ENCODE measurements at regions not wholly inside any gene's neighbourhood (a gene's known extent, or its start where the extent isn't known, plus 50 kb on each side); places are given as distances from the start of the nearest gene placed in this dataset.

DNA sequence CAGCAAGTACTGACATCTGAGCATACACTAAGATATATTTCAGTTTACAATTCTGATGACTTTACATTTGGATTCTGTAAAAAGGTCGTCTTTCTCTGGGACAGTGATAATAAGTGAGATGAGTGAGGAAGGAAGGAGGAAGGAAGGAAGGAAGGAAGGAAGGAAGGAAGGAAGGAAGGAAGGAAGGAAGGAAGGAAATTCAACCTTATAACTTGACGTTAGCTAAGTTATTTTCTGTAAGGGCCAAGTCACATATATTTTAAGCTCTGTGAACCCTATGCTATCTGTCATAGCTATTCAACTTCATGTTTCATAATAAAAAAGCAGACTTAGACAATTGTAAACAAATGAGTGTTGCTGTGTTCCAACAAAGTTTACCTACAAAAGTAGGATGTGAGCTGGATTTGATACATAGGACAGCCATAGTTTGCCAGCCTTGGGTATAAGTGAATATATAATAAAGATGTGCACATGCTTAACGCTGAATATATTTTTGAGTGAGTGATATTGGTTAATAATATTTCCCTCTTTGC is 753.0 kb upstream of the NDST4 start:
- Histone ChIP-seq H3K27ac (ENCODE audit: low read length) (no peak overlapping the region), H3K4me2 (ENCODE audit: low read length) (no peak overlapping the region), H3K4me1 (ENCODE audit: insufficient read depth, low read length) (no peaks in the 10 kb centered on the region), H3K4me3 (ENCODE audit: low read length) (no peak overlapping the region), H2AFZ (ENCODE audit: low read length) (no peak overlapping the region), H3K27me3 (ENCODE audit: low read length) (no peaks in the 10 kb centered on the region), H3K9me3 (ENCODE audit: low read length) (no peaks in the 10 kb centered on the region), H3K79me2 (ENCODE audit: low read length) (no peaks in the 10 kb centered on the region), H3K9ac (ENCODE audit: low read length) (no peak overlapping the region), H4K20me1 (ENCODE audit: low read length) (no peaks in the 10 kb centered on the region), H3K36me3 (ENCODE audit: low read depth, low read length) (no peaks in the 10 kb centered on the region), H3K9me2 (replicated peaks; ENCODE audit: low read length) (no peaks in the 10 kb centered on the region), H3F3A (ENCODE audit: low read length, unreplicated experiment) (no peaks in the 10 kb centered on the region)
- CTCF ChIA-PET: no interaction called here
- POLR2A ChIA-PET (ENCODE audit: unreplicated experiment): no interaction called here
- intact Hi-C loops (cut with micrococcal nuclease): no loop called here
- BruUV-seq (replicated peaks): no TSS peak
- DNase-seq: no peak
- ATAC-seq: no peak
- TF ChIP-seq, protein P1, sequence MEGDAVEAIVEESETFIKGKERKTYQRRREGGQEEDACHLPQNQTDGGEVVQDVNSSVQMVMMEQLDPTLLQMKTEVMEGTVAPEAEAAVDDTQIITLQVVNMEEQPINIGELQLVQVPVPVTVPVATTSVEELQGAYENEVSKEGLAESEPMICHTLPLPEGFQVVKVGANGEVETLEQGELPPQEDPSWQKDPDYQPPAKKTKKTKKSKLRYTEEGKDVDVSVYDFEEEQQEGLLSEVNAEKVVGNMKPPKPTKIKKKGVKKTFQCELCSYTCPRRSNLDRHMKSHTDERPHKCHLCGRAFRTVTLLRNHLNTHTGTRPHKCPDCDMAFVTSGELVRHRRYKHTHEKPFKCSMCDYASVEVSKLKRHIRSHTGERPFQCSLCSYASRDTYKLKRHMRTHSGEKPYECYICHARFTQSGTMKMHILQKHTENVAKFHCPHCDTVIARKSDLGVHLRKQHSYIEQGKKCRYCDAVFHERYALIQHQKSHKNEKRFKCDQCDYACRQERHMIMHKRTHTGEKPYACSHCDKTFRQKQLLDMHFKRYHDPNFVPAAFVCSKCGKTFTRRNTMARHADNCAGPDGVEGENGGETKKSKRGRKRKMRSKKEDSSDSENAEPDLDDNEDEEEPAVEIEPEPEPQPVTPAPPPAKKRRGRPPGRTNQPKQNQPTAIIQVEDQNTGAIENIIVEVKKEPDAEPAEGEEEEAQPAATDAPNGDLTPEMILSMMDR (conservative IDR thresholded peaks at IDR 0.05; ENCODE audit: low read depth, low read length): no peak
- TF ChIP-seq EZH2phosphoT487 (IDR thresholded peaks at IDR 0.05; ENCODE audit: borderline replicate concordance, low read length) (no peak), EZH2 (IDR thresholded peaks at IDR 0.05; ENCODE audit: low read length, unreplicated experiment) (no peak)

DNA sequence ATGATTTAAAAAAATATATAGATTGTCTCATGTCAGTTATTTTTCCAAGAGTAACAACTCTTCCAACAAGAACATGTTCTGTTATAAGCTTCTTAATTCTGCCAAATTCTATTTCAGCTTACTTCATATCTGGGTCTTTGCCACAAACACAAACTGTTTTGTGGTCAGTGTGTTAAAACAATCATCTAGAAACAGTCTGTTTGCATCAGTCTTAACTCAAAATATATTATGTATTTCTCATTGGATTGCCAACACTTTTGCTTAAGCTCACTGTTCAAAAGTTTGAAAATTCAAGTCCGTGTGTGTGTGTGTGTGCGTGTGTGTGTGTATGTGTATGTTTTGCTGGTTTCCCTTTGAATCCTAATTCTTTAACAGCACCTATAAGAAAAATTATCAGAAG is 752.3 kb upstream of the NDST4 start:
- Histone ChIP-seq H3K79me2 (ENCODE audit: low read length) (no peaks in the 10 kb centered on the region), H3K9ac (ENCODE audit: low read length) (no peak overlapping the region), H3K27ac (ENCODE audit: low read length) (no peak overlapping the region), H4K20me1 (ENCODE audit: low read length) (no peaks in the 10 kb centered on the region), H3K27me3 (ENCODE audit: low read length) (no peaks in the 10 kb centered on the region), H3K9me3 (ENCODE audit: low read length) (no peaks in the 10 kb centered on the region), H3K4me2 (ENCODE audit: low read length) (no peak overlapping the region), H3F3A (ENCODE audit: low read length, unreplicated experiment) (no peaks in the 10 kb centered on the region), H3K9me2 (replicated peaks; ENCODE audit: low read length) (no peaks in the 10 kb centered on the region), H3K4me3 (ENCODE audit: low read length) (no peak overlapping the region), H3K4me1 (ENCODE audit: insufficient read depth, low read length) (no peaks in the 10 kb centered on the region), H3K36me3 (ENCODE audit: low read depth, low read length) (no peaks in the 10 kb centered on the region), H2AFZ (ENCODE audit: low read length) (no peak overlapping the region)
- ChIA-PET CTCF (no interaction called here), POLR2A (ENCODE audit: unreplicated experiment) (interaction anchor here (0.7 kb wide), 1 partner anchor 593 kb away, joined by 4 read pairs; no protein-coding TSS in a partner anchor)
- BruUV-seq (replicated peaks): no TSS peak
- no peak for DNase-seq
- no peak for TF ChIP-seq EZH2 (IDR thresholded peaks at IDR 0.05; ENCODE audit: low read length, unreplicated experiment)
- TF ChIP-seq EZH2phosphoT487 (IDR thresholded peaks at IDR 0.05; ENCODE audit: borderline replicate concordance, low read length): no peak
- TF ChIP-seq, protein P1 (conservative IDR thresholded peaks at IDR 0.05; ENCODE audit: low read depth, low read length): no peak
- no peak for ATAC-seq
- intact Hi-C loops (cut with micrococcal nuclease): no loop called here

DNA sequence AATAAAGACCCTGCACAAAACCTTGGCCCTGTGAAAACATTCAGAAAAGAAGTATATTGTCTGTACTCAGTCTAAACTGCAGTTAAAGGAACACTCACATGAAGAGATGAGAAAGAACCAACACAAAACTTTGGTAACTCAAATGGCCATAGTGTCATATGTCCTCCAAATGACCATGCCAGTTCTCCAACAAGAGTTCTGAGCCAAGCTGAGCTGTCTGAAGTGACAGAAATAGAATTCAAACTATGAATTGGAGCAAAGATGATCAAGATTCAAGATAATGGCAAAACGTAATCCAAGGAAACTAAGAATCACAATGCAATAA is 739.3 kb upstream of the NDST4 start:
- Histone ChIP-seq H3K27me3 (ENCODE audit: low read length) (no peaks in the 10 kb centered on the region), H3F3A (ENCODE audit: low read length, unreplicated experiment) (no peaks in the 10 kb centered on the region), H3K36me3 (ENCODE audit: low read depth, low read length) (no peaks in the 10 kb centered on the region), H3K9me2 (replicated peaks; ENCODE audit: low read length) (no peaks in the 10 kb centered on the region), H3K4me1 (ENCODE audit: insufficient read depth, low read length) (no peaks in the 10 kb centered on the region), H3K79me2 (ENCODE audit: low read length) (no peaks in the 10 kb centered on the region), H3K27ac (ENCODE audit: low read length) (no peak overlapping the region), H3K9me3 (ENCODE audit: low read length) (no peaks in the 10 kb centered on the region), H2AFZ (ENCODE audit: low read length) (no peak overlapping the region), H3K4me3 (ENCODE audit: low read length) (no peak overlapping the region), H3K4me2 (ENCODE audit: low read length) (no peak overlapping the region), H4K20me1 (ENCODE audit: low read length) (no peaks in the 10 kb centered on the region), H3K9ac (ENCODE audit: low read length) (no peak overlapping the region)
- no TSS peak for BruUV-seq (replicated peaks)
- ChIA-PET POLR2A (ENCODE audit: unreplicated experiment) (interaction anchor here (0.6 kb wide), 1 partner anchor 71 kb away, joined by 3 read pairs; no protein-coding TSS in a partner anchor), CTCF (interaction anchor here (0.5 to 1.5 kb wide), 3 partner anchors 72 to 438 kb away, joined by 3 to 9 read pairs (median 6); no protein-coding TSS in a partner anchor)
- TF ChIP-seq EZH2 (IDR thresholded peaks at IDR 0.05; ENCODE audit: low read length, unreplicated experiment) (no peak), EZH2phosphoT487 (IDR thresholded peaks at IDR 0.05; ENCODE audit: borderline replicate concordance, low read length) (no peak)
- TF ChIP-seq, protein P1 (conservative IDR thresholded peaks at IDR 0.05; ENCODE audit: low read depth, low read length): no peak
- no peak for ATAC-seq
- intact Hi-C loops (cut with micrococcal nuclease): loop anchor here (2.0 to 5.0 kb wide), 5 partner anchors 180 to 1072 kb away; no protein-coding TSS in a partner anchor
- DNase-seq: no peak

Data from PC-3 (cell line).